Heart right ventricle (tissue), 16 donors: ENCODE measurements at regions not wholly inside any gene's neighbourhood (a gene's known extent, or its start where the extent isn't known, plus 50 kb on each side); places are given as distances from the start of the nearest gene placed in this dataset.
"Not testable (repeated sequence)": the region's sequence is repeated elsewhere in the genome, so short reads cannot be mapped to it uniquely, and the experiment has no call there.

Experiments
- ATAC-seq, 8 donors: fragments of 200-7000 bp; cut with Tn5 transposase; one replicate each; pipeline ENCODE4 v1.9.1; 2020; ENCODE audit warnings: mild to moderate bottlenecking in 8 of 8, moderate library complexity in 8 of 8, moderate number of reproducible peaks in 1 of 8
- DNase-seq, 2 donors: peaks; one replicate each; pipeline ENCODE4 v3.0.0-alpha.2; 2020
- H3K27ac ChIP-seq, 10 donors: fragments of 200-600 bp; sonication (generic) in 2 of 10; one replicate each; pipeline versions ENCODE4 v1.5.0 to v1.8.0; 2020 to 2022; ENCODE audit warnings: mild to moderate bottlenecking in 3 of 10
- H3K27me3 ChIP-seq, 7 donors: fragments of 200-600 bp; one replicate each; pipeline ENCODE4 v1.8.0; 2021 to 2022; ENCODE audit warnings: mild to moderate bottlenecking in 2 of 7
- H3K36me3 ChIP-seq, 9 donors: fragments of 200-600 bp; sonication (generic) in 1 of 9; one replicate each; pipeline versions ENCODE4 v1.5.0 to v1.8.0; 2020 to 2022; ENCODE audit warnings: mild to moderate bottlenecking in 2 of 9
- H3K4me1 ChIP-seq, 9 donors: fragments of 200-600 bp; sonication (generic) in 1 of 9; one replicate each; pipeline versions ENCODE4 v1.5.0 to v1.8.0; 2020 to 2022; ENCODE audit warnings: mild to moderate bottlenecking in 4 of 9
- H3K4me3 ChIP-seq, 10 donors: fragments of 200-600 bp; sonication (generic) in 2 of 10; one replicate each; pipeline versions ENCODE4 v1.5.0 to v1.8.0; 2020 to 2022; ENCODE audit warnings: mild to moderate bottlenecking in 7 of 10, moderate library complexity in 2 of 10
- H3K9me3 ChIP-seq, 11 donors: fragments of 200-600 bp in 10 of 11; sonication (generic) in 2 of 11; one replicate each; pipeline versions ENCODE4 v1.5.0 to v1.8.0; 2013 to 2022; ENCODE audit warnings: mild to moderate bottlenecking in 2 of 11, control low read depth in 1 of 11, moderate library complexity in 1 of 11
- WGBS, 2 donors: extraction: QIAGEN DNeasy Blood & Tissue Kit; methylation state at CpG; one replicate each; pipeline ENCODE4 v1.1.7; 2013; ENCODE audit warnings: inconsistent platforms in 1 of 2; 5-methylcytosine and 5-hydroxymethylcytosine counted together
- intact Hi-C, 10 donors: fragments of 100-400 bp; cut with DNase I; formaldehyde crosslinking; loops; one replicate each; pipeline versions ENCODE4 v1.11.1 to v1.14.2; 2022
- TF ChIP-seq, protein P1 (sequence below), 9 donors: fragments of 200-600 bp; sonication (generic) in 2 of 9; IDR thresholded peaks; one replicate each; pipeline versions ENCODE4 v1.5.0 to v1.8.0; 2021 to 2022; ENCODE audit warnings: antibody characterized with exemption in 9 of 9, mild to moderate bottlenecking in 5 of 9, moderate library complexity in 1 of 9
- donor health status: Arrhythmogenic right ventricular cardiomyopathy.
- donor health status: ischemic (EF 13 %, LVEDD 7.1; RV severe dilation, severe dysfunction).
- donor health status: healthy with polysubstance abuse.
- donor health status: DM: no; HTN: yes; CAD: no.
- donor health status: DM: no; HTN: no; CAD: no.
- donor health status: ischemic (EF 25% LVEDD 6.9; RV normal size, moderate dysfunction).
- donor health status: ischemic (EF 25% LVEDD 5.7; RV mildly dilated, moderate dysfunction).
- donor health status: healthy.
- donor health status: DM: yes; HTN: yes; CAD: no.
- donor health status: Ischemic cardiomyopathy.
- donor health status: ischemic (EF 35%, LVEDD 5.7; RV mildly dilated, moderate dysfunction).
- donor health status: nonischemic (EF 11% LVEDD 7.7; RV severe dilation, severe dysfunction).
- donor health status: DM: yes; HTN: yes; CAD: no.
- donor health status: PGD.
- donor health status: ischemic (EF 29% LVEDD 5.4; RV normal size, mild dysfunction).
- donor health status: nonischemic (EF 23%, LVEDD 6.1; RV moderate dilation, normal function).

DNA sequence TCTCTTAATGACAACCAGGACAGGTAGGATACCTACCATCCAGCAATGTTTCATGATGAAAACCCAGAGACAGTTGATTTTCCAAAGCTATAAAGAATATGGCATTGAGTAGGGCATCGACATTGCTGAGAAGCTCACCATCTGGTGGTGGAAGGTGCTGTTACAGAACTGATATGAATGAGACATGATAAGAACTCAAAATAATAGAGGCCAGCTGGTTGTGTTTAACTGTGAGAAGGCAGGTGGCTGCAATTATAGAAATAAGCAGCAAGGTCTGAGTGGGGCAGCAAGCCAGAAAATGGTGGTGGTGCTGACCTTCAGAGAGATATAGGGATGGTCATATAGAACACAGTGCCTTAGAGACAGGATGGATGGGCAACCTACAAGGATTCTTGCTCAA, 449.7 kb downstream of the BTG1 start:
- WGBS, 2 donors: 75% methylated on average over 1 of the region's 1 CpG
- TF ChIP-seq, protein P1, sequence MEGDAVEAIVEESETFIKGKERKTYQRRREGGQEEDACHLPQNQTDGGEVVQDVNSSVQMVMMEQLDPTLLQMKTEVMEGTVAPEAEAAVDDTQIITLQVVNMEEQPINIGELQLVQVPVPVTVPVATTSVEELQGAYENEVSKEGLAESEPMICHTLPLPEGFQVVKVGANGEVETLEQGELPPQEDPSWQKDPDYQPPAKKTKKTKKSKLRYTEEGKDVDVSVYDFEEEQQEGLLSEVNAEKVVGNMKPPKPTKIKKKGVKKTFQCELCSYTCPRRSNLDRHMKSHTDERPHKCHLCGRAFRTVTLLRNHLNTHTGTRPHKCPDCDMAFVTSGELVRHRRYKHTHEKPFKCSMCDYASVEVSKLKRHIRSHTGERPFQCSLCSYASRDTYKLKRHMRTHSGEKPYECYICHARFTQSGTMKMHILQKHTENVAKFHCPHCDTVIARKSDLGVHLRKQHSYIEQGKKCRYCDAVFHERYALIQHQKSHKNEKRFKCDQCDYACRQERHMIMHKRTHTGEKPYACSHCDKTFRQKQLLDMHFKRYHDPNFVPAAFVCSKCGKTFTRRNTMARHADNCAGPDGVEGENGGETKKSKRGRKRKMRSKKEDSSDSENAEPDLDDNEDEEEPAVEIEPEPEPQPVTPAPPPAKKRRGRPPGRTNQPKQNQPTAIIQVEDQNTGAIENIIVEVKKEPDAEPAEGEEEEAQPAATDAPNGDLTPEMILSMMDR (IDR thresholded peaks at IDR 0.05): no peak
- DNase-seq (no peak), ATAC-seq (no peak)
- Histone ChIP-seq H3K4me1 (no peaks in the 10 kb centered on the region), H3K4me3 (no peak overlapping the region), H3K36me3 (no peaks in the 10 kb centered on the region), H3K27me3 (no peaks in the 10 kb centered on the region), H3K27ac (no peak overlapping the region), H3K9me3 (peaks cover 0 to 4% (median 0%) of the 10 kb centered on the region in 11 donors)
- intact Hi-C loops: no loop called here

DNA sequence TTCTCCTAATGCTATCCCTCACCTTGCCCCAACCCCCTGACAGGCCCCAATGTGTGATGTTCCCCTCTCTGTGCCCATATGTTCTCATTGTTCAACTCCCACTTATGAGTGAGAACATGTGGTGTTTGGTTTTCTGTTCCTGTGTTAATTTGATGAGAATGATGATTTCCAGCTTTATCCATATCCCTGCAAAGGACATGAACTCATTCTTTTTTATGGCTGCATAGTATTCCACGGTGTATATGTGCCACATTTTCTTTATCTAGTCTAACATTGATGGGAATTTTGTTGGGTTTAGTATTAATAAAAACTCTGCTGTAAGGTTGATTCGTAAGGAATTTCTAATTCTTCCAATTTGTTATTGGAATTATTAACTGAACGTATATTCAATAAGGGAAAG, 450.2 kb downstream of the BTG1 start:
- H3K27ac ChIP-seq, H3K4me1 ChIP-seq, DNase-seq, H3K4me3 ChIP-seq, ATAC-seq, H3K36me3 ChIP-seq, H3K9me3 ChIP-seq, H3K27me3 ChIP-seq, intact Hi-C loops: not testable (repeated sequence)
- WGBS, 2 donors: 92 to 93% methylated on average over 3 of the region's 3 CpGs

DNA sequence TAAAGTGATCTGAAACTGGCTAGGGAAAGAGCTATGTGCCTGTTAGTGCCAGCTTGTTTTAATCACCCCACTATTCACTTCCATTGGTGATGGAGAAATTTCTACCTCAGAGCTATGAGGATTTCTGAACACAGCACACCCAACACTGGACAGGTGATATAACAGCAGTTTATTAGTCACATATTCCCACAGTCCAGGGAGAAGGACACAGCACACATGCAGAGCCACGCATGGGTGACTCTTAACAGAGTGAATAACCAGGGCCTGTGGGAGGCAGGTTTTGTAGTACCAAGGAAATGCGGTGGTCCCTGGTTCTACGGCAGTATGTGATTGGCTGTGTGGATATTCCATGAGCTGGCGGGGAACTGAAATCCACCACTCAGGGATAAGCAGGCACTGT, 455.1 kb downstream of the BTG1 start:
- Histone ChIP-seq H3K36me3 (no peaks in the 10 kb centered on the region), H3K4me3 (no peak overlapping the region), H3K27me3 (no peaks in the 10 kb centered on the region), H3K4me1 (no peaks in the 10 kb centered on the region), H3K27ac (no peak overlapping the region), H3K9me3 (no peaks in the 10 kb centered on the region)
- DNase-seq (no peak), ATAC-seq (no peak)
- TF ChIP-seq, protein P1 (IDR thresholded peaks at IDR 0.05): no peak
- 97 to 98% methylated on average over 4 of the region's 4 CpGs for WGBS, 2 donors
- intact Hi-C loops: no loop called here

DNA sequence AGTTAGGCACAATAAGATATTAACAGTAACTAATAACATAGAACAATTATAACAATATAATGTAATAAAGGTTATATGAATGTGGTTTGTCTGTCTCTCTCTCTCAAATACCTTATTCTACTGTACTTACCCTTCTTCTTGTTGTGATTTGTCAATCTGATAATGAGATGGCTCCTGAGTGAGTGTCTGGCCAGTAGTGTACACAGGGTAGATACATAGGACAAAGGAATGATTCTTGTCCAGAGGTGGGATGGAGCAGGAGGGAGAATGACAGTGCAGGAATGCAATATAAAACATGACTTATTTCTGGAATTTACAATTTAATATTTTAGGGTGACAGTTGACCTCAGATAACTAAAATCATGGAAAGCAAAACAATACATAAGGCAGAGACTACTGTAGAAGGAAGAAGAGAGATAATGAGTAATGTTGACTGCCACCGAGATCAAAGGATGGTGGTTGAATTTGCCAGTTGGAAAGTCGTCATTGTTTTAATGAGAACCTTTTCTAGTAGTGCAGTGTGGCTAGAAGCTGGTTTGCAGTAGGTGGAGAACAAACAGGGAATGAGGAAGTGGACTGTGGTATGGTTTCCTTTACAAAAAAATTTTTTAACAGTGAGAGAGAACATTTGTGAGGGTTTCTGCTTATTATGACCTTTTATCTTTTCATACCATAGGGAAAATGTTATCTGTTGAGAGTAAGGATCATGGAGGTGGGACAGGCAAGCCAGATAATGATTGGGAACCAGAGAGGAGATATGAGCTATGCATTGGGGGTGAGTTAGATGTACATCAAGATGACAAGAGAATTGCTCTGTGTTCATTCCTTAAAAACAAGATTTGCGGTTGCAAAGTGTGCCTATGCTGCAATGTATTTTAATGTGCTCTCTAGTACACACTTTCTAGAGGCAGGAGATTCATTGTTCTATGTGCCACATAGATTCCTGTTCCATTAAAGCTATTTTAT, 458.3 kb downstream of the BTG1 start:
- Histone ChIP-seq H3K4me1 (no peaks in the 10 kb centered on the region), H3K36me3 (no peaks in the 10 kb centered on the region), H3K27me3 (no peaks in the 10 kb centered on the region), H3K4me3 (no peak overlapping the region), H3K27ac (no peak overlapping the region), H3K9me3 (no peaks in the 10 kb centered on the region)
- intact Hi-C loops: no loop called here
- ATAC-seq (no peak), DNase-seq (no peak)
- 60 to 75% methylated on average over 3 of the region's 3 CpGs for WGBS, 2 donors
- TF ChIP-seq, protein P1 (IDR thresholded peaks at IDR 0.05): no peak

DNA sequence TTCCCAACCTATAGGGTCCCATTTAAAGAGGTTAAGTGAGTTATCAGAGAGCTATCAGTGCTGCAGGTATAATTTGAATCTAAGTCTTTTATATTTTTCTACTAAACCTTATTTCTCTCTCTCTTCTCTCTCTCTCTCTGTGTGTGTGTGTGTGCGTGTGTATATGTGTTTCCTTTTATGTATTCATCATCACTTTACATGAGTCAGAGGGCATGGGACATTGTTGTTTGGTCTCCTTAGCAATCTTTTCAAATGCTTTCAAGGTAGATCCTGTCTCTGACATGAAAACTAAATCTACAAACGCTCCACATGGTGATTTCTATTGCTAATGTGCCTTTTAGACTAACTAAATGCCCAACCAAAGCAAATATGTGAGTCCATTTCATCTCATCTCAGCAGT, 459.7 kb downstream of the BTG1 start:
- intact Hi-C loops: no loop called here
- H3K4me1 ChIP-seq: no peaks in the 10 kb centered on the region
- no peak for ATAC-seq
- TF ChIP-seq, protein P1 (IDR thresholded peaks at IDR 0.05): no peak
- H3K27ac ChIP-seq: no peak overlapping the region
- WGBS, 2 donors: 84 to 86% methylated on average over 2 of the region's 2 CpGs
- H3K27me3 ChIP-seq: no peaks in the 10 kb centered on the region
- no peak for DNase-seq
- no peak overlapping the region for H3K4me3 ChIP-seq
- no peaks in the 10 kb centered on the region for H3K9me3 ChIP-seq
- no peaks in the 10 kb centered on the region for H3K36me3 ChIP-seq
